HG03460 (cell line): ENCODE measurements at regions not wholly inside any gene's neighbourhood (a gene's known extent, or its start where the extent isn't known, plus 50 kb on each side); places are given as distances from the start of the nearest gene placed in this dataset.

Experiments
- ATAC-seq: cut with Tn5 transposase; IDR thresholded peaks from one replicate; pipeline ENCODE4 v1.9.1; 2021; ENCODE audit not compliant: unreplicated experiment

- no peak for ATAC-seq
Observed at GRCh38 chr2:151157000-151157735, 104.5 kb downstream of the RBM43 start.

GRCh38 chr2:151156431-151156830 is 105.2 kb downstream of the RBM43 start:
- no peak for ATAC-seq

GRCh38 chr2:151153601-151154000 is 108.1 kb downstream of the RBM43 start:
- no peak for ATAC-seq

GRCh38 chr2:151150331-151151320 is 111.0 kb downstream of the RBM43 start:
- no peak for ATAC-seq

- no peak for ATAC-seq
Observed at GRCh38 chr2:151138507-151138906, 123.2 kb downstream of the RBM43 start.

- no peak for ATAC-seq
Observed at GRCh38 chr2:151137526-151137925, 124.1 kb downstream of the RBM43 start.

GRCh38 chr2:151120011-151120410 is 141.7 kb downstream of the RBM43 start:
- no peak for ATAC-seq

- no peak for ATAC-seq
Observed at GRCh38 chr2:151119374-151119773, 142.3 kb downstream of the RBM43 start.

GRCh38 chr2:151118269-151118668 is 143.4 kb downstream of the RBM43 start:
- no peak for ATAC-seq

GRCh38 chr2:151114874-151115273 is 146.8 kb downstream of the RBM43 start:
- no peak for ATAC-seq

- no peak for ATAC-seq
Observed at GRCh38 chr2:151113318-151113717, 148.3 kb downstream of the RBM43 start.

- no peak for ATAC-seq
Observed at GRCh38 chr2:151111599-151112278, 149.9 kb downstream of the RBM43 start.

- no peak for ATAC-seq
Observed at GRCh38 chr2:151106805-151107506, 154.7 kb downstream of the RBM43 start.

GRCh38 chr2:151103551-151103950 is 158.1 kb downstream of the RBM43 start:
- no peak for ATAC-seq

- no peak for ATAC-seq
Observed at GRCh38 chr2:151102226-151102625, 159.4 kb downstream of the RBM43 start.

- no peak for ATAC-seq
Observed at GRCh38 chr2:151098841-151099240, 162.8 kb downstream of the RBM43 start.

- no peak for ATAC-seq
Observed at GRCh38 chr2:151097895-151098294, 163.8 kb downstream of the RBM43 start.

GRCh38 chr2:151097128-151097527 is 164.5 kb downstream of the RBM43 start:
- no peak for ATAC-seq

- ATAC-seq, result no peak
Observed at GRCh38 chr2:151096235-151096634, 165.4 kb downstream of the RBM43 start.

GRCh38 chr2:151095463-151095862 is 166.2 kb downstream of the RBM43 start:
- ATAC-seq, result no peak

GRCh38 chr2:151091583-151091982 is 170.1 kb downstream of the RBM43 start:
- ATAC-seq, result no peak
